ENCODE measurements at regions not wholly inside any gene's neighbourhood (a gene's known extent, or its start where the extent isn't known, plus 50 kb on each side); places are given as distances from the start of the nearest gene placed in this dataset.

- no peak overlapping the region for H2AFZ ChIP-seq (ENCODE audit: insufficient read depth, low read depth, low read length, poor library complexity, severe bottlenecking)
- Mint-ChIP-seq H3K4me3 (no peak overlapping the region), H3K27ac (no peak overlapping the region), H3K36me3 (no peaks in the 10 kb centered on the region), H3K4me1 (no peaks in the 10 kb centered on the region), H3K27me3 (ENCODE audit: low read depth in 3 of 3) (peaks cover 2 to 11% (median 2%) of the 10 kb centered on the region in 3 donors), H3K9me3 (peaks cover 0 to 6% (median 2%) of the 10 kb centered on the region in 7 donors)
- TF ChIP-seq CTCF (IDR thresholded peaks at IDR 0.05), result no peak
- no peak overlapping the region for H3K9ac ChIP-seq (ENCODE audit: insufficient read depth, low read length, poor library complexity, severe bottlenecking)
- no peaks in the 10 kb centered on the region for H3K79me2 ChIP-seq (ENCODE audit: insufficient read depth, low read length)
- no peak overlapping the region for H3K4me3 ChIP-seq (replicated peaks in 1 of 3; ENCODE audit: low read depth in 2 of 3, low read length in 3 of 3)
- H3K4me1 ChIP-seq (ENCODE audit: control insufficient read depth in 1 of 2, insufficient read depth in 2 of 2, low read length in 2 of 2), result no peaks in the 10 kb centered on the region
- no peak for DNase-seq
- peaks cover 0 to 2% of the 10 kb centered on the region in 2 donors for H3K27me3 ChIP-seq (ENCODE audit: control insufficient read depth in 2 of 2, insufficient read depth in 2 of 2, low read length in 2 of 2)
- no peaks in the 10 kb centered on the region for H4K20me1 ChIP-seq (ENCODE audit: insufficient read depth, low read length)
- H3K9me3 ChIP-seq (replicated peaks in 1 of 2; ENCODE audit: control insufficient read depth in 1 of 2, insufficient read depth in 1 of 2, low read length in 2 of 2), result no peaks in the 10 kb centered on the region
- intact Hi-C loops (cut with micrococcal nuclease), result no loop called here
- no peaks in the 10 kb centered on the region for H3K36me3 ChIP-seq (replicated peaks in 1 of 2; ENCODE audit: control insufficient read depth in 1 of 2, insufficient read depth in 2 of 2, low read length in 2 of 2)
- H3K27ac ChIP-seq (ENCODE audit: low read depth in 1 of 2, low read length in 2 of 2), result no peak overlapping the region
- H3K4me2 ChIP-seq (replicated peaks; ENCODE audit: extremely low read depth, low read length, poor library complexity, severe bottlenecking), result no peak overlapping the region
These were observed 61.0 kb downstream of the FHIP1A start for GRCh38 chr4:151469970-151470369.

GRCh38 chr4:151471728-151472127 is 62.8 kb downstream of the FHIP1A start:
- Mint-ChIP-seq H3K36me3 (no peaks in the 10 kb centered on the region), H3K27me3 (ENCODE audit: low read depth in 3 of 3) (peaks cover 2 to 14% (median 4%) of the 10 kb centered on the region in 3 donors), H3K4me3 (no peak overlapping the region), H3K4me1 (no peaks in the 10 kb centered on the region), H3K27ac (no peak overlapping the region), H3K9me3 (peaks cover 0 to 4% (median 2%) of the 10 kb centered on the region in 7 donors)
- intact Hi-C loops (cut with micrococcal nuclease), result no loop called here
- Histone ChIP-seq H2AFZ (ENCODE audit: insufficient read depth, low read depth, low read length, poor library complexity, severe bottlenecking) (no peak overlapping the region), H3K9ac (ENCODE audit: insufficient read depth, low read length, poor library complexity, severe bottlenecking) (no peak overlapping the region), H3K4me3 (replicated peaks in 1 of 3; ENCODE audit: low read depth in 2 of 3, low read length in 3 of 3) (no peak overlapping the region), H3K27ac (ENCODE audit: low read depth in 1 of 2, low read length in 2 of 2) (no peak overlapping the region), H3K9me3 (replicated peaks in 1 of 2; ENCODE audit: control insufficient read depth in 1 of 2, insufficient read depth in 1 of 2, low read length in 2 of 2) (no peaks in the 10 kb centered on the region), H3K4me1 (ENCODE audit: control insufficient read depth in 1 of 2, insufficient read depth in 2 of 2, low read length in 2 of 2) (no peaks in the 10 kb centered on the region), H3K4me2 (replicated peaks; ENCODE audit: extremely low read depth, low read length, poor library complexity, severe bottlenecking) (no peak overlapping the region), H3K79me2 (ENCODE audit: insufficient read depth, low read length) (no peaks in the 10 kb centered on the region), H3K27me3 (ENCODE audit: control insufficient read depth in 2 of 2, insufficient read depth in 2 of 2, low read length in 2 of 2) (peaks cover 0 to 2% of the 10 kb centered on the region in 2 donors), H3K36me3 (replicated peaks in 1 of 2; ENCODE audit: control insufficient read depth in 1 of 2, insufficient read depth in 2 of 2, low read length in 2 of 2) (no peaks in the 10 kb centered on the region), H4K20me1 (ENCODE audit: insufficient read depth, low read length) (no peaks in the 10 kb centered on the region)
- WGBS (ENCODE audit: insufficient coverage), result 100% methylated on average over 1 of the region's 4 CpGs
- DNase-seq, result no peak
- no peak for TF ChIP-seq CTCF (IDR thresholded peaks at IDR 0.05)

All from CD14-positive monocyte (primary cell).